ENCODE measurements at regions not wholly inside any gene's neighbourhood (a gene's known extent, or its start where the extent isn't known, plus 50 kb on each side); places are given as distances from the start of the nearest gene placed in this dataset.

- Mint-ChIP-seq H3K27ac (no peak overlapping the region), H3K27me3 (ENCODE audit: insufficient read depth) (no peaks in the 10 kb centered on the region), H3K4me3 (no peak overlapping the region), H3K4me1 (ENCODE audit: low read depth) (no peaks in the 10 kb centered on the region), H3K36me3 (ENCODE audit: low read depth) (no peaks in the 10 kb centered on the region), H3K9me3 (no peaks in the 10 kb centered on the region)
- DNase-seq (ENCODE audit: low spot score), result no peak
- intact Hi-C loops (cut with micrococcal nuclease), result no loop called here
These were observed 416.1 kb downstream of the QKI start for GRCh38 chr6:163830641-163831040.

- Mint-ChIP-seq H3K9me3 (no peaks in the 10 kb centered on the region), H3K36me3 (ENCODE audit: low read depth) (no peaks in the 10 kb centered on the region), H3K4me1 (ENCODE audit: low read depth) (no peaks in the 10 kb centered on the region), H3K27me3 (ENCODE audit: insufficient read depth) (no peaks in the 10 kb centered on the region), H3K4me3 (no peak overlapping the region), H3K27ac (no peak overlapping the region)
- intact Hi-C loops (cut with micrococcal nuclease), result no loop called here
- DNase-seq (ENCODE audit: low spot score), result no peak
These were observed 413.7 kb downstream of the QKI start for GRCh38 chr6:163828038-163828795.

GRCh38 chr6:163827143-163827542, 412.6 kb downstream of the QKI start:
- Mint-ChIP-seq H3K4me1 (ENCODE audit: low read depth) (no peaks in the 10 kb centered on the region), H3K36me3 (ENCODE audit: low read depth) (no peaks in the 10 kb centered on the region), H3K4me3 (no peak overlapping the region), H3K27ac (no peak overlapping the region), H3K27me3 (ENCODE audit: insufficient read depth) (no peaks in the 10 kb centered on the region), H3K9me3 (no peaks in the 10 kb centered on the region)
- intact Hi-C loops (cut with micrococcal nuclease), result no loop called here
- DNase-seq (ENCODE audit: low spot score), result no peak

- no peak for DNase-seq (ENCODE audit: low spot score)
- Mint-ChIP-seq H3K27ac (no peak overlapping the region), H3K9me3 (no peaks in the 10 kb centered on the region), H3K27me3 (ENCODE audit: insufficient read depth) (no peaks in the 10 kb centered on the region), H3K4me1 (ENCODE audit: low read depth) (no peaks in the 10 kb centered on the region), H3K36me3 (ENCODE audit: low read depth) (no peaks in the 10 kb centered on the region), H3K4me3 (no peak overlapping the region)
- intact Hi-C loops (cut with micrococcal nuclease), result no loop called here
These were observed 412.1 kb downstream of the QKI start for GRCh38 chr6:163826629-163827028.

- Mint-ChIP-seq H3K4me3 (no peak overlapping the region), H3K9me3 (no peaks in the 10 kb centered on the region), H3K27ac (no peak overlapping the region), H3K36me3 (ENCODE audit: low read depth) (no peaks in the 10 kb centered on the region), H3K27me3 (ENCODE audit: insufficient read depth) (no peaks in the 10 kb centered on the region), H3K4me1 (ENCODE audit: low read depth) (no peaks in the 10 kb centered on the region)
- DNase-seq (ENCODE audit: low spot score), result no peak
- intact Hi-C loops (cut with micrococcal nuclease), result no loop called here
These were observed 410.5 kb downstream of the QKI start for GRCh38 chr6:163825033-163825432.

GRCh38 chr6:163823577-163823976, 409.1 kb downstream of the QKI start:
- Mint-ChIP-seq H3K27me3 (ENCODE audit: insufficient read depth) (no peaks in the 10 kb centered on the region), H3K9me3 (no peaks in the 10 kb centered on the region), H3K36me3 (ENCODE audit: low read depth) (no peaks in the 10 kb centered on the region), H3K27ac (no peak overlapping the region), H3K4me3 (no peak overlapping the region), H3K4me1 (ENCODE audit: low read depth) (no peaks in the 10 kb centered on the region)
- DNase-seq (ENCODE audit: low spot score), result no peak
- intact Hi-C loops (cut with micrococcal nuclease), result no loop called here

GRCh38 chr6:163820745-163821458, 406.4 kb downstream of the QKI start:
- H3K4me3 Mint-ChIP-seq, result no peak overlapping the region

GRCh38 chr6:163820171-163820570, 405.7 kb downstream of the QKI start:
- Mint-ChIP-seq H3K9me3 (no peaks in the 10 kb centered on the region), H3K27me3 (ENCODE audit: insufficient read depth) (no peaks in the 10 kb centered on the region), H3K4me3 (no peak overlapping the region), H3K4me1 (ENCODE audit: low read depth) (no peaks in the 10 kb centered on the region), H3K27ac (no peak overlapping the region), H3K36me3 (ENCODE audit: low read depth) (no peaks in the 10 kb centered on the region)
- no peak for DNase-seq (ENCODE audit: low spot score)
- intact Hi-C loops (cut with micrococcal nuclease), result no loop called here

More at GRCh38 chr6:163820745-163821458, 406.4 kb downstream of the QKI start:
- no peak overlapping the region for H3K27ac Mint-ChIP-seq
- no peaks in the 10 kb centered on the region for H3K27me3 Mint-ChIP-seq (ENCODE audit: insufficient read depth)
- no peak for DNase-seq (ENCODE audit: low spot score)
- H3K9me3 Mint-ChIP-seq, result no peaks in the 10 kb centered on the region
- H3K36me3 Mint-ChIP-seq (ENCODE audit: low read depth), result no peaks in the 10 kb centered on the region
- H3K4me1 Mint-ChIP-seq (ENCODE audit: low read depth), result no peaks in the 10 kb centered on the region
- intact Hi-C loops (cut with micrococcal nuclease), result no loop called here

- H3K4me3 Mint-ChIP-seq, result no peak overlapping the region
- H3K36me3 Mint-ChIP-seq (ENCODE audit: low read depth), result no peaks in the 10 kb centered on the region
- H3K27me3 Mint-ChIP-seq (ENCODE audit: insufficient read depth), result no peaks in the 10 kb centered on the region
- H3K4me1 Mint-ChIP-seq (ENCODE audit: low read depth), result no peaks in the 10 kb centered on the region
- no peaks in the 10 kb centered on the region for H3K9me3 Mint-ChIP-seq
- no peak for DNase-seq (ENCODE audit: low spot score)
- H3K27ac Mint-ChIP-seq, result no peak overlapping the region
- intact Hi-C loops (cut with micrococcal nuclease), result no loop called here
These were observed 404.2 kb downstream of the QKI start for GRCh38 chr6:163818719-163819118.

GRCh38 chr6:163816441-163816840, 401.9 kb downstream of the QKI start:
- Mint-ChIP-seq H3K4me3 (no peak overlapping the region), H3K27ac (no peak overlapping the region), H3K36me3 (ENCODE audit: low read depth) (no peaks in the 10 kb centered on the region), H3K27me3 (ENCODE audit: insufficient read depth) (no peaks in the 10 kb centered on the region), H3K9me3 (no peaks in the 10 kb centered on the region), H3K4me1 (ENCODE audit: low read depth) (no peaks in the 10 kb centered on the region)
- intact Hi-C loops (cut with micrococcal nuclease), result no loop called here
- DNase-seq (ENCODE audit: low spot score), result no peak

GRCh38 chr6:163815796-163816195, 401.3 kb downstream of the QKI start:
- Mint-ChIP-seq H3K27ac (no peak overlapping the region), H3K36me3 (ENCODE audit: low read depth) (no peaks in the 10 kb centered on the region), H3K4me3 (no peak overlapping the region), H3K9me3 (no peaks in the 10 kb centered on the region), H3K4me1 (ENCODE audit: low read depth) (no peaks in the 10 kb centered on the region), H3K27me3 (ENCODE audit: insufficient read depth) (no peaks in the 10 kb centered on the region)
- DNase-seq (ENCODE audit: low spot score), result no peak
- intact Hi-C loops (cut with micrococcal nuclease), result no loop called here

GRCh38 chr6:163814494-163815364, 400.2 kb downstream of the QKI start:
- H3K27me3 Mint-ChIP-seq (ENCODE audit: insufficient read depth), result no peaks in the 10 kb centered on the region
- intact Hi-C loops (cut with micrococcal nuclease), result no loop called here
- no peaks in the 10 kb centered on the region for H3K4me1 Mint-ChIP-seq (ENCODE audit: low read depth)
- H3K36me3 Mint-ChIP-seq (ENCODE audit: low read depth), result no peaks in the 10 kb centered on the region
- H3K27ac Mint-ChIP-seq, result no peak overlapping the region
- no peak for DNase-seq (ENCODE audit: low spot score)
- no peak overlapping the region for H3K4me3 Mint-ChIP-seq
- no peaks in the 10 kb centered on the region for H3K9me3 Mint-ChIP-seq

- H3K27me3 Mint-ChIP-seq (ENCODE audit: insufficient read depth), result no peaks in the 10 kb centered on the region
- no peaks in the 10 kb centered on the region for H3K4me1 Mint-ChIP-seq (ENCODE audit: low read depth)
- H3K36me3 Mint-ChIP-seq (ENCODE audit: low read depth), result no peaks in the 10 kb centered on the region
- intact Hi-C loops (cut with micrococcal nuclease), result no loop called here
- H3K4me3 Mint-ChIP-seq, result no peak overlapping the region
- DNase-seq (ENCODE audit: low spot score), result no peak
- H3K9me3 Mint-ChIP-seq, result no peaks in the 10 kb centered on the region
- H3K27ac Mint-ChIP-seq, result no peak overlapping the region
These were observed 399.5 kb downstream of the QKI start for GRCh38 chr6:163813979-163814493.
